Adrenal gland (tissue), 9 donors: ENCODE measurements at regions not wholly inside any gene's neighbourhood (a gene's known extent, or its start where the extent isn't known, plus 50 kb on each side); places are given as distances from the start of the nearest gene placed in this dataset.

Experiments
- DNase-seq, 7 donors: peaks; one replicate each; pipeline ENCODE4 v3.0.0-alpha.2; 2019 to 2020
- H3K27ac ChIP-seq, 5 donors: fragments of 200-600 bp; sonication (generic) in 4 of 5; 1 replicate in 3 of 5; 2 replicates in 2 of 5; pipeline versions ENCODE4 v1.5.1 to v1.8.0; 2016 to 2020; ENCODE audit warnings: mild to moderate bottlenecking in 1 of 5
- H3K27me3 ChIP-seq: fragments of 200-600 bp; 2 replicates; pipeline ENCODE4 v1.8.0; 2021
- H3K36me3 ChIP-seq, 2 donors: fragments of 200-600 bp; replicated peaks in 1 of 2; 1 replicate in 1 of 2; 2 replicates in 1 of 2; pipeline versions ENCODE4 v1.5.1 to v1.8.0; 2018 to 2022
- H3K4me1 ChIP-seq, 2 donors: fragments of 200-600 bp; replicated peaks in 1 of 2; 1 replicate in 1 of 2; 2 replicates in 1 of 2; pipeline versions ENCODE4 v1.5.1 to v1.8.0; 2018 to 2021
- H3K4me3 ChIP-seq, 4 donors: fragments of 200-600 bp; sonication (generic) in 3 of 4; one replicate each; pipeline ENCODE4 v1.5.1; 2016 to 2018
- H3K9me3 ChIP-seq, 3 donors: fragments of 200-600 bp; sonication (generic) in 1 of 3; replicated peaks in 1 of 3; 1 replicate in 2 of 3; 2 replicates in 1 of 3; pipeline versions ENCODE4 v1.5.1 to v1.8.0; 2016 to 2021
- CTCF ChIP-seq, 6 experiments: fragments of 450-650 bp in 4 of 6; fragments of 200-600 bp in 2 of 6; sonication (generic) in 1 of 6; IDR thresholded peaks; 1 replicate in 5 of 6; 2 replicates in 1 of 6; pipeline versions ENCODE4 v1.5.1 to v1.8.0; 2016 to 2021; ENCODE audit warnings: antibody characterized with exemption in 6 of 6, mild to moderate bottlenecking in 2 of 6, moderate library complexity in 1 of 6
- POLR2A ChIP-seq, 2 donors: fragments of 450-650 bp; IDR thresholded peaks; one replicate each; pipeline ENCODE4 v1.6.1; 2017; ENCODE audit warnings: antibody characterized with exemption in 2 of 2, mild to moderate bottlenecking in 2 of 2, moderate library complexity in 1 of 2
- WGBS, 4 donors: extraction: QIAGEN DNeasy Blood & Tissue Kit in 2 of 4; methylation state at CpG; one replicate each; pipeline versions ENCODE4 v1.1.5 to v1.1.7; 2013 to 2017; 5-methylcytosine and 5-hydroxymethylcytosine counted together
- intact Hi-C, 2 donors: fragments of 100-400 bp; cut with DNase I; formaldehyde crosslinking; loops; one replicate each; pipeline versions ENCODE4 v1.14.1 to v1.15.0; 2022 to 2023
- donor health status: healthy with polysubstance abuse.
- donor health status: Bipolar disorder and iron deficiency.
- donor health status: DM: yes; HTN: yes; CAD: no.
- donor health status: DM: no; HTN: no; CAD: no.
- donor health status: DM: no; HTN: no; CAD: no.

GRCh38 chr17:77782611-77783010 lies 175.9 kb upstream of the TNRC6C start:
- Histone ChIP-seq H3K27me3 (no peaks in the 10 kb centered on the region), H3K4me1 (peaks cover 3 to 15% of the 10 kb centered on the region in 2 donors), H3K36me3 (no peaks in the 10 kb centered on the region), H3K4me3 (no peak overlapping the region), H3K27ac (no peak overlapping the region), H3K9me3 (no peaks in the 10 kb centered on the region)
- intact Hi-C loops = no loop called here
- TF ChIP-seq CTCF (IDR thresholded peaks at IDR 0.05) (no peak), POLR2A (IDR thresholded peaks at IDR 0.05) (no peak)
- WGBS, 4 donors = 87 to 94% (median 90%) methylated on average over 13 to 14 of the region's 14 CpGs
- no peak for DNase-seq

- TF ChIP-seq CTCF (IDR thresholded peaks at IDR 0.05) (no peak), POLR2A (IDR thresholded peaks at IDR 0.05) (no peak)
- intact Hi-C loops = no loop called here
- H3K4me3 ChIP-seq = no peak overlapping the region
- no peaks in the 10 kb centered on the region for H3K9me3 ChIP-seq
- DNase-seq = no peak
- H3K27me3 ChIP-seq = no peaks in the 10 kb centered on the region
- H3K4me1 ChIP-seq = peaks cover 3 to 12% of the 10 kb centered on the region in 2 donors
- no peaks in the 10 kb centered on the region for H3K36me3 ChIP-seq
- 76 to 86% (median 81%) methylated on average over 8 to 20 of the region's 20 CpGs for WGBS, 4 donors
- no peak overlapping the region for H3K27ac ChIP-seq
These were observed 174.3 kb upstream of the TNRC6C start for GRCh38 chr17:77783991-77784820.

- Histone ChIP-seq H3K4me3 (no peak overlapping the region), H3K27me3 (no peaks in the 10 kb centered on the region), H3K27ac (no peak overlapping the region), H3K4me1 (no peaks in the 10 kb centered on the region), H3K9me3 (no peaks in the 10 kb centered on the region), H3K36me3 (no peaks in the 10 kb centered on the region)
- 79 to 83% (median 80%) methylated on average over 10 to 15 of the region's 15 CpGs for WGBS, 4 donors
- no peak for DNase-seq
- TF ChIP-seq CTCF (IDR thresholded peaks at IDR 0.05) = no peak
- TF ChIP-seq POLR2A (IDR thresholded peaks at IDR 0.05) = no peak
- intact Hi-C loops = no loop called here
These were observed 173.1 kb upstream of the TNRC6C start for GRCh38 chr17:77785312-77785905.

GRCh38 chr17:77786090-77786489 lies 172.4 kb upstream of the TNRC6C start:
- H3K27ac ChIP-seq = no peak overlapping the region
- no peak overlapping the region for H3K4me3 ChIP-seq
- no peaks in the 10 kb centered on the region for H3K27me3 ChIP-seq
- no peaks in the 10 kb centered on the region for H3K4me1 ChIP-seq
- intact Hi-C loops = no loop called here
- no peaks in the 10 kb centered on the region for H3K9me3 ChIP-seq
- DNase-seq = no peak
- TF ChIP-seq POLR2A (IDR thresholded peaks at IDR 0.05) = no peak
- TF ChIP-seq CTCF (IDR thresholded peaks at IDR 0.05) = no peak
- 61 to 82% (median 72%) methylated on average over 4 of the region's 4 CpGs for WGBS, 4 donors
- no peaks in the 10 kb centered on the region for H3K36me3 ChIP-seq
